AG08396 (cell line): ENCODE measurements at regions not wholly inside any gene's neighbourhood (a gene's known extent, or its start where the extent isn't known, plus 50 kb on each side); places are given as distances from the start of the nearest gene placed in this dataset.
A peak's percentile ranks its signal among the peaks of the same experiment; 100 is the strongest.

Source experiments
- DNase-seq: peaks from one replicate; pipeline ENCODE4 v3.0.0; 2012; ENCODE audit warnings: low spot score, mixed read lengths

GRCh38 chr6:126905917-126906316, 212.6 kb upstream of the RSPO3 start:
- no peak for DNase-seq

DNA sequence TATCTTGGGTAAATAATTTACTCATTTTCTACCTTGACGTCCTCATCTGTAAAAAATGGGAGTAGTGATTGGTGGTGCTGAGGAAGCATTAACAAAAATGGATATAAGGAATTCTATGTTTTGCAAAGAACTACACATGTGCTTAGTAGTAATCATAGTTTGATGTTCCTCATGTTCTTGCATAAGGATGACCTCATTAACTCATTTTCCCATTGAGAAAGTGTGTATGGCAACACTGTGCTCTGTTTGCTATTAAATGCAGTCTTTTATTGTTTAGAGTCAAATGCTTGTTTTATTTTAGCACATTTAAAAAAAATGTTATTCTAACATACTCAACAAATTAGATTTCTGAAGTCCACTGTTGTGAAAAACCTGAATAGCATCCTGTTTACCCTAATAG, 211.2 kb upstream of the RSPO3 start:
- no peak for DNase-seq

GRCh38 chr6:126907996-126908395, 210.5 kb upstream of the RSPO3 start:
- DNase-seq: no peak

- no peak for DNase-seq
Measured at GRCh38 chr6:126909493-126909892, 209.0 kb upstream of the RSPO3 start.

DNA sequence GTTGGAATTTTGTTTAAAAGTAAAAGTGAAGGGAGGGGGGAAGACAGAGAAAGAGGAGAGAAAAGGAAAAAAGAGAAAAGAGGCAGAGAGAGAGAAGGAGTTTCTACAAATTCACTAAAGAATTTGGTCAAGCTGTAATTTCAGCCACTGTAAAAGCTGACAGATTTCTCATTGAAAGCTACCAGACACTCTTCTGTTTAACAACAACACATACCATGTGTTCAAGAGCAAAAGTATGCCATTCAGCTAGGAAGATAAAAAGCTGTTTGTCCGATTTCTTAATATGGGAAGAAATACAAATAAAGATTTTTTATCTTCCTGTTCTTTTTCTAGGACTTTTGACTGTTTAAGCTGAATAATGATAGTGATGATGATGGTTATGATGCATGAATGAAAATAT, 204.8 kb upstream of the RSPO3 start:
- DNase-seq: no peak

GRCh38 chr6:126914172-126914571, 204.3 kb upstream of the RSPO3 start:
- no peak for DNase-seq

DNA sequence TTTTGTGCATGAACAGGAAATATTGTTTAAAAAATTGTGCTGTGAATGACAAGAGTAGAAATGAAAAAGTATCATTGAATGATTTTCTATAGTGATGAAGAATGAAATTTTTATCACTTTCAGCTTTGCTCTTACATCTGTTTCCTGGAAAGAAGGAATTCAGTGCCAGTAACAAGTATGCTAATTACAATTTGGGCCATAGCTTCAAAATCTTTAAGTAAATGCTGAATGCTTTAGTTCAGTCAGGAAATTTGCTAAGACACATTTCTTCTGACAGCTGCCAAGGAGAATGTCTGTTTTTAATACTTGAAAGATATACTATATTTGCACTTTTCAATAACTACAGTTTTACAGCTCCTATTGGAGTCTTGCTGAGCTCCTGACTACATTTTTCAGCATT, 203.7 kb upstream of the RSPO3 start:
- no peak for DNase-seq

GRCh38 chr6:126919947-126920346, 198.5 kb upstream of the RSPO3 start:
- DNase-seq: peak; percentile 42

- DNase-seq: no peak
Measured at GRCh38 chr6:126923807-126924206, 194.7 kb upstream of the RSPO3 start.

DNA sequence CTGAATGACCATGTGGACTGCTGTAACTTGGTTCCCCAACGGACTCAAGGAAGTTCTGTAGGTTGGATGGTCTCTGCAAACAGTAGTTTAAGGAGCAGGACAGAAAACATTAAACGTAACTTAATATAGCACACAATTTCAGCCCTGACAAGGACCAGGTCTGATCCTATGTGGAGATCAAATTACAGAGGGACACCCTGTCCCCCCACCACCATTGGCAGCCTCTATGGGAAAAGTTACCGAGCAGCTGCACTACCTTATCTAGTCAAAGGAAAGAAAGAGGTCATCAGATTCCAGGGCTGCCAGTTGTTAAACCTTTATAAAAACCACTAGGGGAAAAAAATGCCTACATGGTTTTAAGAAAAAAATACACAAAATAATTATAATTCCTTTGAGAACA, 191.5 kb upstream of the RSPO3 start:
- DNase-seq: no peak

DNA sequence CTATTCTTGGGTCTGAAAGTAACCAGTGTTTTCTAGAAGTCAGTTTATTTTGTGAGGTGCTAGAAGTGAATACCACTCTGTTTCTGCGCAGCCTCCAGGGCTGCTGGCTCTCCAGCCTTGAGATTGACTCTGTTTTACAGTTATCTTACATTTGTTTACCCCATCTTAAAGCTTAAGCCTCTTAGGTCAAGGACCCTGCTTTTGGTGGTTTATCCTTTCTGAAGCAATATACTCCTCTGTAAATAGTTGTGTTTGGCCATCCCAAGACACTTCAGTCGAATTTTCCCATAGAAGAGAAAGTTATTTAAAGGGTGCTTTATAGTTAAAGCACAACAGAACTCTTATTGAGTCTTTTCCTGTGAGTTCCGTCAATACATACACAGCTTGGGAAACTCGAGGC, 190.6 kb upstream of the RSPO3 start:
- DNase-seq: no peak

- DNase-seq: no peak
Measured at GRCh38 chr6:126937426-126937825, 181.0 kb upstream of the RSPO3 start.

GRCh38 chr6:126939784-126940183, 178.7 kb upstream of the RSPO3 start:
- DNase-seq: no peak

DNA sequence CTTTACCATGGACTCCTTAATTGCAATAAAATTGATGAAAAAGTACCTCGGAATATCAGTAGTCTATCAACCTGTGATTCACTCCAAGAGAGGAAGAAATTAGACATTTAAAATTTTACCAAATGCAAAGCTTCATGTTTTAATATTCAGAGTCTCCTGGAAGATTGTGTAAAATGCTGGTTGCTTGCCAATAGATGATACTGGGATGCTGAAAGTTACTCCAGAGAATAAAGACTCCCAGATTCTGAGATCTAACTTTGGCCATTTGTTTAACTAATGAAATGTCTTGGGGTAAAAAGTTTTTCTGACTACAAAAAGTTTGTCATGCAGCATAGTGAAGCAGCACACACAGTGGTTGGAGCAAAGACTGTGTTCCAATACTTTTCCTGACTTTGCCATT, 176.7 kb upstream of the RSPO3 start:
- DNase-seq: no peak

GRCh38 chr6:126944512-126944911, 174.0 kb upstream of the RSPO3 start:
- DNase-seq: no peak

DNA sequence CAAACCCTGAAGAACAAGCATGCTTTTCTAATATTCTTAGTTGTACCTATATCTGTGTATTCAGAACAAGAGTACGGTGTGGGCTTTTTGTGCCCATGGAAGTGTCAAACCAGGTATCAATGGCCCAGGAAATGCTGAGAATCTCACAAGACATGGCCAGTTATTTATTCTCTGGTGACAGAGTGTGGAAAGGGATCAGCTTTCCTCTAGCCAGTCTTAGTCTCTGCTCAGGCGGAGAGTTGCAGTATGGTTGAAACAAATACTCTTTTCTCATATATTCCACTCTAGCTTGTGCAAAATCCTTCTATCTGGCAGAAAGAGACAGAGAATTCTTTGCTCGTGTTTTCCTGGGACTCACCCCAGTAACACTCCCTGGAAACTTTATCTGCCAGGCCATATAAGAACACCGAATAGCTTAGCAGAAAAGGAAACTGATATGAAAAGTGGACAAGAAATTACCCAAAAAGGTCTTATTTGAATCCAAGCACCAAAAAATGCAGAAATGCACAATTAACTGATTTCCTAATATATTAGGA, 173.3 kb upstream of the RSPO3 start:
- DNase-seq: no peak

- DNase-seq: no peak
Measured at GRCh38 chr6:126945812-126946360, 172.6 kb upstream of the RSPO3 start.

- peak; percentile 7 for DNase-seq
Measured at GRCh38 chr6:126947070-126947469, 171.4 kb upstream of the RSPO3 start.

GRCh38 chr6:126949786-126950185, 168.7 kb upstream of the RSPO3 start:
- DNase-seq: no peak

DNA sequence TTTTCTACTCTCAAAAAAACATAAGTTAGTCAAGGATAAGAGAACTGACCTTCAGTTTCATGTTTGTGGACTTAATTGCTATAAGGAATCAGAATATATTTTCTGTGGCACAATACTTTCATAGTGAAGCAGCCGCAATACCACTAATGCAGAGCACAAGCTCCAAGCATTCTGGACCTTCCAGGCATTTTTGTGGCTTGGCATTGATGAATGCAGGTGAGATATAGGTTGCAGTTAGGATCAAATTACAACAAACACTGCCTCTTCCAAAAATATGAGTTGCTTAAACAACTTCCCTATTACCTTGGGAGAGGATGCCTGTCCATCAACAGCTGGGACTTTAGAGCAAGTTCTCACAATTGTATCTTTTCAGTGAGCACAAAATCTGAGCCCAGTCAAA, 162.8 kb upstream of the RSPO3 start:
- DNase-seq: no peak

GRCh38 chr6:126957721-126958120, 160.8 kb upstream of the RSPO3 start:
- no peak for DNase-seq

DNA sequence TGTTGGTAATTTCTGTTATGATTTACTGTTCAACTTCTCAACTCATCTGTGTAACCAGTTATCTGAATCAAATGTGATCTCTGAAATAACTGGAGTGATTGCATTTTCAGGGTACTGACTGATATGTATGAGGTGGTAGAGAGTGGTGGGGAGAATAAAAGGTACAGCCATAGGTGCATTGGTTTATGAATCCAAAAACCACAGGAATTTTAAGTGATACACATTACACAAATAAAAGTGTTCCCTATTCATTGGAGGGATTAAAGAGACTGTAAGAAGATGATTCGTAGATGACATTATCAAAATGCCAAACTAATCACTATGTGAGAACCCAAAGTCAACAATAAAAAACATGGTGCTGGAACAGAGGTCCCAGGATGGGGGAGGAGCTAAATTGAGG, 158.7 kb upstream of the RSPO3 start:
- no peak for DNase-seq

GRCh38 chr6:126963077-126963809, 155.2 kb upstream of the RSPO3 start:
- no peak for DNase-seq
